GM19397 (cell line): ENCODE measurements at regions not wholly inside any gene's neighbourhood (a gene's known extent, or its start where the extent isn't known, plus 50 kb on each side); places are given as distances from the start of the nearest gene placed in this dataset.
"Not testable (repeated sequence)": the region's sequence is repeated elsewhere in the genome, so short reads cannot be mapped to it uniquely, and the experiment has no call there.

Experiments used
- ATAC-seq: cut with Tn5 transposase; IDR thresholded peaks from one replicate; pipeline ENCODE4 v1.9.1; 2021; ENCODE audit warnings: mild to moderate bottlenecking, moderate library complexity; ENCODE audit not compliant: unreplicated experiment

DNA sequence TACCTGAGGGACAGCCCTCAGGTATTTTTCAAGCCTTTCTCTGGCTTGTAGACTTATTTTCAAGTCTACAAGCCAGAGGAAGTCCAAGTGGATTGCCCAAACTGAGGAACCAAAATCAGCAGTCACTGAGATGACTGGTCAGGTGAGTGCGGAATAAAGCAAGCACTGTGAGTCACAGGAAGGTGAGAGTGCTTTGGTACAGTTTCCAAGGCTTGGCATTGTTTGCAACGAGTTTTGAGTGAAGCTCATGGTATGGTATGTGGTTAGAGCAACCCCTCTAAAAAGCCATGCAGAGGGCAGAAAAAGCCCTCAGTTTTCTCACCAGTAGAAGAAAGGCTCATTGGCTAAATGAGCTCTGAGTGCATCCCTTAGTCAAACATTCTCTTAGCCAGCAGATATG lies 112.8 kb upstream of the EOLA2 start:
- no peak for ATAC-seq

DNA sequence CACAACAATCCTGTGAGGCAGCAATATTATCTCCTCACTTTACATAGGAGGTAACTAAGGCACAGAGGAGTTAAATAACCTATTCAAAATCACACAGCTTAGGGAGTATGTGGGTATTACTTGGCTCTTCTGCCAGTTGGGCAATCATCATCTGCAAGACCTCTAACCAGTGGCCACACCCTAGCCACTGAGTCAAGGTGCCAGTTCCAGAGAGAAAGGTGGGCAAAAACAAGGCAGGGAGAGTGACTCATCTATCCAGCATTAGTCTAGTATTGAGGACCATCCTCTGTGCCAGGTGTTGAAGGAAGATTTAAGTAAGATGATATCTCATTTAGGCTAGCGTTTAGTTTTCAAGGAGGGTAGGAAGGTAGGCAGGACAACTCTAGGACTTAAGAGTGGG lies 113.9 kb upstream of the EOLA2 start:
- no peak for ATAC-seq

DNA sequence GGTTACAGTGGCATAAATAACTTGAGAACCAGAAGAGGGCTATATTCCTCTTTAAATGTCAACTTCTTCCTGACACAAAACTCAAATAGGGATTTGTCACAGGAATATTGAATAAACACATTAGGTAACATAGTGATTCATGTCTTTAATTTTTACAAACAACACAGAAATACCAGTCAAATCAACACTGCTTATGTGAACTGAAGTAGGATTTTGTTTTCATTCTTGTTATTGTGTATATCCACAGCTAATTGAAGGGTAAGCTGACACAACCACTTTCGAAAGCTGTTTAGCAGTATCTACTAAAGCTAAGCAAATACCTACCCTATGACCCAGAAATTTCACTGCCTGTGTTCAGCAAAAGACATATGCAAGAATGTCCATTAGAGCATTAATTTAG lies 120.4 kb upstream of the EOLA2 start:
- no peak for ATAC-seq

DNA sequence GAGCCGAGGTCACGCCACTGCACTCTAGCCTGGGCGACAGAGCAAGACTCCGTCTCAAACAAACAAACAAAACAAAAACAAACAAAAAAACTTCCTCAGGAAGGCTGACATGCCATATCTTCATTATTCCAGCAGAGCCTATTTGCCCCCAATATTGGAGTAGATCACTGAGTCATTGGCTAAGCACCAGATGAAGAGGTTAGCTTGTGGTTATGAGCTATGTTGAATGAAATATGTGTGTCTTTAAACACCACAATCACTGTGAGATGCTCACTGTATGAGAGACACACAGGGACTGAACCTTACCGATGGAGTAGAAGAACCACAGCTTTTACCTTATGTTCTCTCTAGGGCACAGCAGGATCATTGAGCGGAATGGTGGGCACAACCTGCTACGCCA lies 122.1 kb upstream of the EOLA2 start:
- no peak for ATAC-seq

DNA sequence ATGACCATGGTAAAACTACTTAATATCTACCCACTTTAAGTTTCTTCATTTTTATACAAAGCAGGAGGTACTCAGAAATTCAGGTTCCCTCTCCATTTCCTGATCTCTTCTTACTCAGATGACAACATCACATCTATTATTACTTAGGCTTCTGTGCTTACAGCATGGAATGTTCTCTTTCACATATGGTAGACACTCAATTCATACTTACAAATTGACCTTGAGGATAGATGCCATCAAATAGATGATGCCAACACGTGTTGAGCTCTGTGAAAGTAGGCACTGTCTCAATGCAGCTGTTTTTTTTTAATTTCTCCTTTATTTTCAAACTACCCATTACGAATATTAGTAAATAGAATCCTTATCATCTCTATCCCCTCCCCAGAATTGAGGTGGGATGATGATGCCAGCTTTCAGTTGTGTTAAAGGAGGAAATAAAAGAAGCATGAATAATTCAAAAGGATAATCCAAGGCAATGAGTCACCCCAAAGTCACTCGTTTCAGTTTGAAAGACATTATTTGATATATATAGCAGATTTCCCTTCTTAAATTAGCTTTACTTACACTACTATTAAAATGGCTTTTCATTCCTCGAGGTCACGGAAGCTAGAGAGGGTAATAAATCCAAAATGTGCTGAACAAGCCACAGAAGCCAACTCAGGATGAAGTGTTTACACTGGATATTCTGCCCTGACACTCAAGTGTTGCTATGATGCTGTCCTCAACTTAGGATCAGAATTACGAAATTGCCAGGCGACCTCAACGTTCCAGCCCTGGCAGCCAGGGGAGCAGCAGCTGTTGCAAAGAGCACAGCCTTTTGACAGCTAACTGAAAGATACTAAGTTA lies 124.2 kb upstream of the EOLA2 start:
- no peak for ATAC-seq

DNA sequence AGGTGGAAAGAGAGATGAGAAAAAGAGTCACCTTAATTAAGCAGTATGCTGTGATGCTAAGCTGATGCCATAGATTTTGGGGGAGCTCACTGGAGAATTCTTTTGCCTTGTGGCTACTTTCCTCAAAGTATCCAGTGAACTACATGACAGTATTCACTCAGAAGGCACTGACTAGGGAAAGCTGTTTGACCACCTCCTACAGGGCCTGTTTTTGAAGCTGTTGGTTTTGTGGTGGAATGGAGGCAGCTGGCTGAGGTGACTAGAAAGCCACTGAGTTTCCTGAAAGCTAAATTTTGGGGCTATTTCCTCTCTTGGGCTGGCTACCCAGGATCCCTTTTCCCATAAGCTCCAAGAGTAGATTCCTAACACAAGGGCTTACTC lies 124.8 kb upstream of the EOLA2 start:
- no peak for ATAC-seq

DNA sequence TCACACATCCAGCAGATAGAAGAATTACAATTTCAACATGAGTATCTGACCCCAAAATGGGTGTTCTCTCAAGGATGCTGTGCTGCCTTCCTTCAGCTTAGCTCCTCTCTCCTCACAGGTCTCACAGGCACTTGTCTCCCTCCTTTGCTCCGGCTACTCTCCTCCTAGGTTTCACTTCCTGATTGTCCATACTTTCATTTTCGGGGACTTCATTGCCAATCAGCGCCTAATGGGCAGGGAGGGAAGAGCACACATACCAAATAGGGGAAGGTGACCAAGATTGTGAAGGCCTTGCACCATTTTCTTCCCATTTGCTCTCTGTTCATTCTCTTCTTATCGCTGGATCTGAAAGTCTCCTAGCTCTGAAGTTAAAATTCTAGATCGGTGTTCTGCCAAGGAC lies 125.4 kb upstream of the EOLA2 start:
- ATAC-seq: no peak

DNA sequence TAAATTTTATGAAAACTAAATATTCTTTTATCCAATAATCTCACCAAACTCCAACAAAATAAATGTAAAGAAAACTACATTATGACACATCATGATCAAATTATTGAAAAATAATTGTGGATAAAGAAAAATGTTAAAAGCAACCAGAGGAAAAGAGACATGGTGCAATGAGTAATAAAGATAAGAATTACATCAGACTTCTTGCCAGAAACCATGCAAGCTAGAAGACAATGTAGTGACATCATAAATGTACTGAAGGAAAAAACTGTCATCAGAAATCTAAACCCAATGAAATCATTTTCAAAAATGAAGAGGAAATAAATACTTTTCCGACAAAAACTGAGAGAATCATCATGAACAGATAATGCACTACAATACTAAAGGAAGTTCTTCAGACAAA lies 135.9 kb upstream of the EOLA2 start:
- no peak for ATAC-seq

DNA sequence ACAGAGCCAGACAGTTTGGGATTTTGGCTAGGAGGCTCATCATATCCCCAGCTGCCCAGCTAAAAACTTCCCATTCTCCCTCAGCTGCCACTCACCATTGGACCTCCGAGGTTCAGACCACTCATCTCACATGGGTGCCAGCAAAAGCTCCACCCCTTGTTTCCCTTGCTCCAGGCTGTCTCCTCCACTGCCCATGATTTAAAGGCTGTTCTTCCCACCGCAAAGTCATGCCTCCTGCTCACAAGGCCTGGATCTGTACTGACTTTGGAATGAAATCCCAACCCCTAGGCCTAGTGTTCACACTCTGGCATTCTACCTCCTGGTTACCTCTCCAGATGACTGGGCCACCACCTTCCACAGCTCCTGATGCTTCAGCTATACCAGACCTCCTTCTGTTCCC lies 142.2 kb upstream of the EOLA2 start:
- no peak for ATAC-seq

DNA sequence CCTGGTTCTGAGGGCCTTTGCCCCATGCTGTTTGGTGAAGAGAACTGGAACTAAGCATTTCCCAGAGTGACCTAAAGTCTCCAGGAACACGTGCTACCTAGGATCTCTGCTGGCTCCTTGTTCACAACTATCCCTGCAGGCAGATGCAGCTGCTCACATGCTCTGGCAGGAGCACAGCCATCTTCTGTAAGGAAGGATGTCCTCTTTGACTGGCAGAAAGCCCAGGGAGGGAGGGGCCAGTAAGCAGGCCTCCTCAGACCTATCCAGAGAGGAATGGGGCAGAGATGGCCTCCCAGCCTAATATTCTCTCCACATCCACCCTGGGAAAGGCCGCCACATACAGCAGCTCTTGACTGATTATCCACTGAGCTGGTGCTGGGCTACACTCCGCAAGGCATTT lies 142.8 kb upstream of the EOLA2 start:
- no peak for ATAC-seq

DNA sequence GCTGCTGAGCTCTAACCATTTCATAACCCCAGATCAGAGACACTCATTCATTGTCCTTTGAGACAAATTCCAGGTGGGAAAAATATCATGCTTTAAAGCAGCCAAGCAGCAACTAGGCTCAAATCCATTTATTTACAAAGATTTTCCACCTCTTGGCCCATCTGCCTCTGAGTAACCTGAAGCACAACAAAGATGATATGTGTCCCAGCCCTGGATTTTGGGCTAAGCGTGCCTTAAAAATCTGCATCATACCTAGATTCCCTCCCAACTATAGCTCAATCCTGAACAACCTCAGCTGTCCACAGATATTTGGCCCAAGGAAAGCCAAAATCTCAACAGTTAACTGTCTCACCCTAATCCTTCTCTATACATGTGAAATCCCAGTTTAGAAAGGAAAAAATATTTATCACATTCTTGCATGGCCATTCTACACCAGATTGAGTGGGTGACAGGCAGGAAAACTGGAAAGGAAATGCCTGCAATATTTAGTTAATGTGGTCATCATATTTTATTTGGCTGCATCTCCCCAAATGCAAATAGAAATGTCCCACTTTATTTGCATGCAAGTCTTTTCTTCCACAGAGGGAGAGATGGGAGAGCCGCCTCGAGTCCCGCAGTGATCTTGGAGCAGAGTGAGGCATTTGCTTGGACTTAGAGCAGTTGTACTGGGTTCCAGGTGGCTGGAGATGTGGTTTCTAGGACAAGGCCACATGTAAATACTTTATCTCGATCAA lies 146.4 kb upstream of the EOLA2 start:
- no peak for ATAC-seq

DNA sequence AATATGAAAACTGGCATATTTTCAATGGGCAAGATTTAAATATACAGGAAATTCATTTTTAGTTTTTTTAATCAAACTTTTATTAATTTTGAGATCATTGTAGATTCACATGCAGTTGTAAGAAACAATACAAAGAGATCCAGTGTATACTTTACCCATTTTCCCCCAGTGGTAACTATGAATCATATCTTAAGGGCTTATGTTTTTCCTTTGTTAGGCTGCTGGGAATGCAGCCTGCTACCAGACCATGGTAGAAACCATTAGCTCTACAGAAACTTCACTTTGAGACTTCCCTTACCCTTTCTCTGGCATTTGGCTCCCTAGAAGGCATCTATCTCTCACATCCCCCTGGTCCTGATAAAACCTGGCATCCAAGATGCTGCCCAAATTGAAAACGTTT lies 147.6 kb upstream of the EOLA2 start:
- ATAC-seq: no peak

DNA sequence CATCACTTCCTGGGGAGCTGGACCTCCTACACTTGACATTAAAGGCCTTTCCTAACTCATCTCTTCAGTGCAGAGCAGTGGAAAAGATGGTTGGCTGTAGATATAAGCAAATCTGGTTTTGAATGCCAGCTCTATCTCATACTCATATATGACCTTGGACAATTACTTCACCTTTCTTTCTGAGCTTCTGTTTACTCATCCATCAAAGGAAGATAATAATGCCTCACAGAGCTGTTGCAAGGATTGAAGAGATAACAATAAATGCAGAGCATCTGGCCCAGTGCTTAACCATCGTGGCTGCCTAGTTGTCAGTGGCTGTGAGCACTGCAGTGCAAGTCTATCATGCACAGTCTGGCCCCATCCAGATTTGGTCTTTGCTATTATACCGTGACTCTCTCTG lies 148.1 kb upstream of the EOLA2 start:
- ATAC-seq: no peak

DNA sequence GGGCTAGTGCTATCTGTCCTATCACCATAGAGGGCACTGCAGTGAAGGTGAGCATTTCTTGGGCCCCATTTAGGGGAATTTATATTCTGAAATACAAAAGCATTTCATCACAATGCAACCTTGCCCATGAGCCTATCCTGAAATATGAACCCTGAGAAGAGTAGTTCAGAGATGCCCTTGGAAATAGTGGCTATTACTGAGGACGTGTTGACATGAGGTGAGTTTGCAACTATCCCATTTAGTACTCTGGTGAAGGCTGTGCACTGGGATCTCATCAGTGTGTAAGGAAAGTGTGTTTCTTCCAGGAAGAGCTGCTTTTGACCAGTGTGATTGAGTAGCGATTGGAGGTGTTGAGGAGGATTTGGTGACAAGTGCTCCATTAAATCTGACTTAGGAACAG lies 149.3 kb upstream of the EOLA2 start:
- no peak for ATAC-seq

DNA sequence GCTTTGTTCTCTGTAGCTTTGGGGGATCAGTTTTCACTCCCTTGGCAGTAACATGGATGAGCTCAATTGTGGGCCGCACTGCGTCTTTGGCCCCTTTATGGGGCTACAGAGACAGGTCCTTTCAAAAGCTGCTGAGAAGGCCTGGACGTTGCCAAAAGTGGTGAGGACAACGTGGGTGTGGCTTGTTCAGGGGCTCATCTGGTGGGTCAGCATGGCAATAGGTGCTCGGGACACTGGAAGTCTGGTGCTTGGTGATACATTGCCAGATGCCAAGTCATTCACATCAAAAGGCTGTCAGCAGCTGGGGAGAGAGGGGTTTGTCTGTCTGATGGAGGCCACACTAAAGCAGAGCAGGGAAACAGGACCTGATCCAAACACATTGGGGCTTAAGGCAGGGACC lies 149.8 kb upstream of the EOLA2 start:
- ATAC-seq: no peak

DNA sequence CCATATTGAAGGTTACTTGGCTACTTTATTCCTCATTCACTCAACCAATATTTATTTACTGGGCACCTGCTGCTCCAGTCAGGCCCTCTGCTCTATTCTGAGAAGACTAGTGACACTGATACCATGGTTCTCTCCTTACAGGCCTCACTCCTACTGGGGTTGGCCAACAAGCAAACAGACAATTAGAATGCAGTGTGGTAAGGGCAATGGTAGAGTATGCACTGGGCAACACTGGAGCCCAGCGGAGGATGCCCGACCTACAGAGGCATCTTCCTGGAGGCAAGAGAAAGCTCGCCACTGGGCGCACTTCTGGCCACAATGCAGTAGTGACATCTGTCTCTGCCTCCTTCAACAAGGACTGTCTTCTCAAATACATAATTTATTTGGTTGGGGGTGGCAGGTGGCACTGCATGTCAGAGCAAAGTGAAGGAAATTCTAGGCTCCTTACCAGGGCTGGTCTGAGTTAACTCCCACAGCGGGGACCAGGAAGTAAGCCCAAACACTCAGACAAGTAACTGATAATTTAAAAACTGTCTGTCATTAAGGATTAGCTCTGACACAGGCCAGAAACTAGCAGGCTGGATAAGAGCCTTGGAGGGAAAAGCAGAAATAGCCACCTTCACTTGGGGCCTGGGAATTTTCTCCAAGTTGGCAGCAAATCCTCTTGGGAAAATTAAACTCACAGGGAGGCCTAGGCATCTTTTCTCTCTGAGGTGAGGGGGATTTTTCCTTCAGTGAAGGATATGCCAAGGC lies 150.7 kb upstream of the EOLA2 start:
- no peak for ATAC-seq

DNA sequence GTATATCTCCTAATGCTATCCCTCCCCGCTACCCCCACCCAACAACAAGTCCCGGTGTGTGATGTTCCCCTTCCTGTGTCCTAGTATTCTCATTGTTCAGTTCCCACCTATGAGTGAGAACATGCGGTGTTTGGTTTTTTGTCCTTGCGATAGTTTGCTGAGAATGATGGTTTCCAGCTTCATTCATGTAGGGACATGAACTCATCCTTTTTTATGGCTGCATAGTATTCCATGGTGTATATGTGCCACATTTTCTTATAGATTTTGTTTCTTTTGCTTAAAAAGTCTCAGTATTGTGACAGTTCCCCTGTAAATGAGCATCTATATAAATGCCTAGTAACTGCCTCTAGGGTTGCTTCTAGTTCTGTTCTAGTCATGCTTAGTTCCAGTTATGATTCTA lies 153.0 kb upstream of the EOLA2 start:
- ATAC-seq: not testable (repeated sequence)

DNA sequence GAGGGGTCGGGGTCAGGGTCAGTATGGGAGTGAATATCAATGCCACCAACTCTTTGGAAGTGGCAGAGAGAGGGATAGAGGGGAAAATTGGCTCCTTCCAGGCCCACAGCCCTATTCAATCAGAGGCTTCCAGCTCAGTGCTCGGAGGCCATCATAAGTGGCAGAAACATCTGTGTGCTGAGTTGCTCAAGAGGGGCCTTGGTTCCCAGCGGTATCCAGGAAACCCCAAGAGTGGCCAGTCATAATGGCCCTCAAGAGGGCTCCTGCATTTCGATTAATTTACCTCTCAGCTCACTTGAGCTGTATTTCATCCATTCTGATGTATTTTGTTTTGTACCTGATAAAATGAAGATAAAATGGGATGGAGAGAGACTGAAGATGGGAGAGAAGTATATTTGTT lies 154.3 kb upstream of the EOLA2 start:
- ATAC-seq: no peak

DNA sequence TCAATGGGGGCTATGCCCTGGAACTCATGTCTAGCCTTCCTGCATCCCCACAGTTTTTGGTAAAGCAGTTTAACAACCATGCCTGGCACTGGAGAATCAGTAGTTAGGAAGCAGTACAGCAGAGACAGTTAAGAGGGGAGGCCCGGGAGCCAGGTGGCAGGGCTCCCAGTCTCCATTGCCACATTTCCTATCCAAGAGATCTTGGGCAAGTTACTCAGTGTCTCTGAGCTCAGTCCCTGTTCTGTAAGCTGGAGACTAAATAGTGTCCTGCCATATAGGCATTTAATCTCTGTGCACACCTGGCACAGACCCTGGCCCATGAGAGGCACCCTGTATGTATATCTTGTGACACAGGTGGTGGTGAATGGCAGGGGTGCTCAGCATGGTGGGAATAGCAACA lies 156.1 kb upstream of the EOLA2 start:
- ATAC-seq: no peak

DNA sequence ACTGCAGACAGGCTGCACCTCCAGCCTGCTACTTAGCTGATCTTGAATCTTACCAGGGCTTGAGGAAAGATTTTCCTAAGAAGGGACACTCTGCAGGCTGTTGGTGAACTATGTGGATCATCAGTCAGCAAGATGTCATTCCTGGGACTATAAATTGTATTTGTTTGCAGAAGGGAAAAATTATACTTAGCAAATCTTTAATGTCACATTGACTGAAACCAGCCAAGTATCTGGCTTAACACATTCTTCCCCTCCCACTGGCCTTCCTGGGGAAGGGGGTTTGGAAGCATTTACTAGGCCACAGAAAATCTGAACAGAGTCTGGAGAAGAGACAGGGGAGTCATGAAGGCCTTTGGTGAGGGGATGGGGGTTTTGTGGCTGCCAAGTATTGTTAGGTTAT lies 156.7 kb upstream of the EOLA2 start:
- no peak for ATAC-seq

DNA sequence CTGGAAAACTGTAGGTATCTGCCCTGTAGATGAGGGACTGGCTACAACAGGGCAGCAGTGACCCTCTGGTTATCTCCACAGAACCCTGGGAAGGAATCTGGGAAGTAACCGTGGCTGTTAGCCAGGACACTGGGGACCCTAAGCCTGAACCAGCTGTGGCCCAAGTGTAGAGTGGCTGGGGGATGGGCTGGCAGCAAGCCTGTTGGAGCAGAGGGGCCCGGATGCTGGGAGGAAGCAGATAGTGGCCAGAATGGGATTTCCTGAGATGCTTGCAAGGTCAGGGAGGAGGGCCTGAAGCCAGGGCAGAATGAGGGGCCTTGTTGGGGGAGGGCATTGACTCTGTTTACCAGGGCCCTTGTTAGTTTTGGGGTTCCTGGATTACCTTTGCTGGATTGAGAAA lies 161.0 kb upstream of the EOLA2 start:
- no peak for ATAC-seq

DNA sequence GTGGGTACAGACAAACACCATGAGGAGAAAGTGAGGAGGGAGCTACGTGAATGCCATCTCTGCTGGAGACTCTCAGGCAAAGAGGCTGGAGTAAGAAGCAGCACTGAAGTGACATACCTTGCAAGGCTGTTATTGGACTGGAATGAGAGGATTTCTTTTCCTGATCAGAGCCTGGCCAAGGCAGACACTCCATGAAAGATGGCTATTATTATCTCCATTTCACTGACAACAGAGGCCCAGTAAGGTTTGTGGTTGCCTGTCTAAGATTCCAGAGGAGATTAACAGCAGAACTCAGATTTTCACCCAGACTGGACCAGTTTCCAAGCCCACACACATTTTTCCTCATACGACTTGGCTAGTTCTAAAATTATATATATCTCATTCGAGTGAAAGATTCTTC lies 162.0 kb upstream of the EOLA2 start:
- no peak for ATAC-seq
